ENCODE measurements at regions not wholly inside any gene's neighbourhood (a gene's known extent, or its start where the extent isn't known, plus 50 kb on each side); places are given as distances from the start of the nearest gene placed in this dataset.

DNA sequence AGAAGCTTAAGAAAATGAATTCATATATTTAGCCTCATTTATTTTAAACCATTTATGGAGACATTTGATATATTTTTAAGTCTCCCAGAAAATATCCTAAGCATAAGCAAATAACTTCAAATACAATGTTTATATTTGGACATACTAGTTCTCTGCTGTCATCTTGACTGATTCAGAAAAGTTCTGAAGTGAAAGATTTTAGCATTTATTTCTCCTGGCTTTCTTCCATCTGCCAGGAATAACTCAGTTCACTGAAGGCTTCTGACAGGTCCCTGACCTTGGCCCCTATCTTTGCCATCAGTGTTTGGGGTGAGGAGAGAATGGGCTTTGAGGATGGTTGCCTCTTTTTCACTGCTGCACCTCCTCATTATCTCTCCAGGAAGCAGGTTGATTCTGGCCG lies 115.7 kb downstream of the SLIT2 start:
- DNase-seq (no peak), ATAC-seq (ENCODE audit: low FRiP score in 2 of 2) (no peak)
- no peaks in the 10 kb centered on the region for H3K9me3 ChIP-seq
- TF ChIP-seq, protein P1, sequence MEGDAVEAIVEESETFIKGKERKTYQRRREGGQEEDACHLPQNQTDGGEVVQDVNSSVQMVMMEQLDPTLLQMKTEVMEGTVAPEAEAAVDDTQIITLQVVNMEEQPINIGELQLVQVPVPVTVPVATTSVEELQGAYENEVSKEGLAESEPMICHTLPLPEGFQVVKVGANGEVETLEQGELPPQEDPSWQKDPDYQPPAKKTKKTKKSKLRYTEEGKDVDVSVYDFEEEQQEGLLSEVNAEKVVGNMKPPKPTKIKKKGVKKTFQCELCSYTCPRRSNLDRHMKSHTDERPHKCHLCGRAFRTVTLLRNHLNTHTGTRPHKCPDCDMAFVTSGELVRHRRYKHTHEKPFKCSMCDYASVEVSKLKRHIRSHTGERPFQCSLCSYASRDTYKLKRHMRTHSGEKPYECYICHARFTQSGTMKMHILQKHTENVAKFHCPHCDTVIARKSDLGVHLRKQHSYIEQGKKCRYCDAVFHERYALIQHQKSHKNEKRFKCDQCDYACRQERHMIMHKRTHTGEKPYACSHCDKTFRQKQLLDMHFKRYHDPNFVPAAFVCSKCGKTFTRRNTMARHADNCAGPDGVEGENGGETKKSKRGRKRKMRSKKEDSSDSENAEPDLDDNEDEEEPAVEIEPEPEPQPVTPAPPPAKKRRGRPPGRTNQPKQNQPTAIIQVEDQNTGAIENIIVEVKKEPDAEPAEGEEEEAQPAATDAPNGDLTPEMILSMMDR (IDR thresholded peaks at IDR 0.05): no peak
- TF ChIP-seq POLR2A (IDR thresholded peaks at IDR 0.05) (no peak), EP300 (IDR thresholded peaks at IDR 0.05) (no peak), POLR2AphosphoS5 (IDR thresholded peaks at IDR 0.05) (no peak)
- no peak overlapping the region for H3K27ac ChIP-seq
- no peaks in the 10 kb centered on the region for H3K36me3 ChIP-seq
- H3K27me3 ChIP-seq: no peaks in the 10 kb centered on the region
- no peaks in the 10 kb centered on the region for H3K4me1 ChIP-seq
- 45 to 48% methylated on average over 1 of the region's 1 CpG for WGBS, 2 donors
- H3K4me3 ChIP-seq: no peak overlapping the region

DNA sequence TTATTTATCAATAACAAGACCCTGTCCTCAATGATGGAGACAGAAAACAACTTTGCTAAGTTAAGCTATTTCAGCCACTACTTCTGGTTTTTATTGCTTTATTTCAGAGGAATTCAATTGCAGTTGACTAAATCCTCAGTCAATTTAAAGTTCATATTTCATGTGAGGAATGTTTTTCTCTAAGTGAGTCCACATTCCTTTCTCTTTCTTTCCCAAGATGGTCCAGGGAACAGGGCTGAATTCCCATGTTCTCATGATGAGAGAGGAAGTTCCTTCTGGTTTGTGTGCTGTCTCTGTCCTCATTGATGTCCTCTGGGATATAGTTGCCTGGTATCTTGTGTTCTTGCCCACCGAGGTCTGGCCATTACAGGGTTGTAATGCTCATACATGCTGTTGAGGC lies 117.2 kb downstream of the SLIT2 start:
- DNase-seq: no peak
- TF ChIP-seq, protein P1 (IDR thresholded peaks at IDR 0.05): no peak
- TF ChIP-seq EP300 (IDR thresholded peaks at IDR 0.05): no peak
- TF ChIP-seq POLR2AphosphoS5 (IDR thresholded peaks at IDR 0.05): no peak
- TF ChIP-seq POLR2A (IDR thresholded peaks at IDR 0.05): no peak
- H3K36me3 ChIP-seq: no peaks in the 10 kb centered on the region
- no peaks in the 10 kb centered on the region for H3K27me3 ChIP-seq
- no peak overlapping the region for H3K4me3 ChIP-seq
- no peak overlapping the region for H3K27ac ChIP-seq
- no peaks in the 10 kb centered on the region for H3K9me3 ChIP-seq
- no peak for ATAC-seq (ENCODE audit: low FRiP score in 2 of 2)
- 72 to 82% methylated on average over 1 of the region's 1 CpG for WGBS, 2 donors
- no peaks in the 10 kb centered on the region for H3K4me1 ChIP-seq

DNA sequence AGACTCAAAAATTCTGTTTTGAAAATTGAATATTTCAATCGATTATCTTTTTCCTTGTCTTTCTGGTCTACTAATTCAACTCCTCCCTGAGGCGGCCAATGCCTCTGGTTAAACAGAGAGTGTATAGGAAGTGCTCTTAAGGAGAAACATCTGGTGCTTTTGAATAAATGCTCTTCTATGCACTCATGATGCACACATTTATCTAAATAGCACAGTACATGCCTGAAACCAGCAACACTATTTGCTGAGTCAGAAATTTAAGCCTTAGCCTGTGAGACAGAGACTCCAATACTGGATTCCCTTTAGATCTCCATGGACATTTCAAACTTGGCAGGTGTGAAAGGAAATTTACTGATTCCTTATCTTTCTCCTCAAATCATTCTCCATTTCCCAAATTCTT lies 118.6 kb downstream of the SLIT2 start:
- Histone ChIP-seq H3K4me1 (no peaks in the 10 kb centered on the region), H3K36me3 (no peaks in the 10 kb centered on the region), H3K27ac (no peak overlapping the region), H3K4me3 (no peak overlapping the region), H3K9me3 (no peaks in the 10 kb centered on the region), H3K27me3 (no peaks in the 10 kb centered on the region)
- TF ChIP-seq POLR2AphosphoS5 (IDR thresholded peaks at IDR 0.05) (no peak), POLR2A (IDR thresholded peaks at IDR 0.05) (no peak), EP300 (IDR thresholded peaks at IDR 0.05) (no peak)
- TF ChIP-seq, protein P1 (IDR thresholded peaks at IDR 0.05): no peak
- no peak for ATAC-seq (ENCODE audit: low FRiP score in 2 of 2)
- 80 to 86% methylated on average over 2 of the region's 2 CpGs for WGBS, 2 donors
- no peak for DNase-seq

DNA sequence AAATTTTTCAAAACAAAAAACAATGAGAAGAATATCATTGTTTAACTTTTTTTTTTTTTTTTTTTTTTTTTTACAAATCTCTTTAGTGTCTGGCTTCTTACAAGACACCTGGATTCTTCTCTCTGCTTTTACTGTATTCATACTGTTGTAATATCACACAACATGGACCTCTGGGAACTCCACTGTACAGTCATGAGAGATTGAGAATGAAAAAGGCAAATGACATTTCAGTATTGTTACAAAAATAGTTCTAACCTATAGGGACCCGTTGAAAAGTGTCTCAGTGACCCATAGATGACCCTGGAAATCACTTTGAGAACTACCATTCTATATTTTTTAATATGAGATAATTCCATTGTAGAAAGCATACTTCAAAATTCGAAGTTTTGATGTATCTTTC lies 124.4 kb downstream of the SLIT2 start:
- Histone ChIP-seq H3K27me3 (no peaks in the 10 kb centered on the region), H3K4me1 (no peaks in the 10 kb centered on the region), H3K4me3 (no peak overlapping the region), H3K36me3 (no peaks in the 10 kb centered on the region), H3K27ac (no peak overlapping the region), H3K9me3 (no peaks in the 10 kb centered on the region)
- 63 to 67% methylated on average over 2 of the region's 2 CpGs for WGBS, 2 donors
- TF ChIP-seq EP300 (IDR thresholded peaks at IDR 0.05) (no peak), POLR2A (IDR thresholded peaks at IDR 0.05) (no peak), POLR2AphosphoS5 (IDR thresholded peaks at IDR 0.05) (no peak)
- TF ChIP-seq, protein P1 (IDR thresholded peaks at IDR 0.05): no peak
- DNase-seq (no peak), ATAC-seq (ENCODE audit: low FRiP score in 2 of 2) (no peak)

DNA sequence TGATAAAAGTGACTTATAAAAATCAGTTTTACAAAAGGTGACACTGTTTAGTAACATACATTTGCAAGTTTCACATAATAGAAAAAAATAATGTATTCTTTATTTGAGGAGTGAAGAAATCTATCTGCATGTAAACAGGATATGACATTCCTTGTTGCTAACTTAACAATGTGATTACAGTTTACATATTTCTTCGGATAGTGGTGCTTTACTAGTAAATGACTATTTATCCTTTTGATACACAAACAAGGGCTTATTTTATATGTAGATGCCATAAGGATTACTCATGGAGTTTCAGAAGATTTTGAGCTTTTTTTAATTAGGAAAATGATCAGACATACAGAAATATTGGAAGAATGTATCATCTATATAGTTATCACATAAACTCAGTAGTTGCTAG lies 126.5 kb downstream of the SLIT2 start:
- H3K4me3 ChIP-seq: no peak overlapping the region
- TF ChIP-seq, protein P1 (IDR thresholded peaks at IDR 0.05): no peak
- TF ChIP-seq POLR2AphosphoS5 (IDR thresholded peaks at IDR 0.05) (no peak), POLR2A (IDR thresholded peaks at IDR 0.05) (no peak), EP300 (IDR thresholded peaks at IDR 0.05) (no peak)
- 39 to 53% methylated on average over 1 of the region's 1 CpG for WGBS, 2 donors

More for the DNA sequence above, 126.5 kb downstream of the SLIT2 start:
- DNase-seq (no peak), ATAC-seq (ENCODE audit: low FRiP score in 2 of 2) (no peak)
- Histone ChIP-seq H3K36me3 (no peaks in the 10 kb centered on the region), H3K27ac (no peak overlapping the region), H3K9me3 (no peaks in the 10 kb centered on the region), H3K27me3 (no peaks in the 10 kb centered on the region), H3K4me1 (no peaks in the 10 kb centered on the region)
